ENCODE measurements at regions not wholly inside any gene's neighbourhood (a gene's known extent, or its start where the extent isn't known, plus 50 kb on each side); places are given as distances from the start of the nearest gene placed in this dataset.
"Not testable (repeated sequence)": the region's sequence is repeated elsewhere in the genome, so short reads cannot be mapped to it uniquely, and the experiment has no call there.

DNA sequence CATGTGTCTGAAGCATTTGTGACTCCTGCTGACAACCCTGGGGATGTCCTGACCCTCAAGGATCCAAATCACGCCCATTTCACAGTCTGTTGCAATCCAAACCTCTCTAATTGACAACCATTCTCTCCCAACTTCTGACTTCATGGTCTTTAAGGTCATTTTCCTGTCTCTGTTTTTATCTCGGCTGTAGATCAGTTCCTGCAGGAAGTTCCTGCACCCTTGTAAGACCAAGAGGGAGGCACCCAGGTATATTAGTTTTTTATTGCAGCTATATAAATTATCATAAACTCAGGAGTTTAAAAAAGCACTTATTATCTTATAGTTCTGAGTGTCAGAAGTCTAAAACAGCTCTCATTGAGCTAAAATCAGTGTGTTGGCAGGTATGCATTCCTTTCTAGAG is 166.8 kb downstream of the BTBD3 start:
- TF ChIP-seq EP300 (IDR thresholded peaks at IDR 0.05): no peak
- no peak for TF ChIP-seq POLR2A (IDR thresholded peaks at IDR 0.05; ENCODE audit: low read depth)
- no peak for TF ChIP-seq POLR2AphosphoS5 (IDR thresholded peaks at IDR 0.05)
- TF ChIP-seq, protein P1, sequence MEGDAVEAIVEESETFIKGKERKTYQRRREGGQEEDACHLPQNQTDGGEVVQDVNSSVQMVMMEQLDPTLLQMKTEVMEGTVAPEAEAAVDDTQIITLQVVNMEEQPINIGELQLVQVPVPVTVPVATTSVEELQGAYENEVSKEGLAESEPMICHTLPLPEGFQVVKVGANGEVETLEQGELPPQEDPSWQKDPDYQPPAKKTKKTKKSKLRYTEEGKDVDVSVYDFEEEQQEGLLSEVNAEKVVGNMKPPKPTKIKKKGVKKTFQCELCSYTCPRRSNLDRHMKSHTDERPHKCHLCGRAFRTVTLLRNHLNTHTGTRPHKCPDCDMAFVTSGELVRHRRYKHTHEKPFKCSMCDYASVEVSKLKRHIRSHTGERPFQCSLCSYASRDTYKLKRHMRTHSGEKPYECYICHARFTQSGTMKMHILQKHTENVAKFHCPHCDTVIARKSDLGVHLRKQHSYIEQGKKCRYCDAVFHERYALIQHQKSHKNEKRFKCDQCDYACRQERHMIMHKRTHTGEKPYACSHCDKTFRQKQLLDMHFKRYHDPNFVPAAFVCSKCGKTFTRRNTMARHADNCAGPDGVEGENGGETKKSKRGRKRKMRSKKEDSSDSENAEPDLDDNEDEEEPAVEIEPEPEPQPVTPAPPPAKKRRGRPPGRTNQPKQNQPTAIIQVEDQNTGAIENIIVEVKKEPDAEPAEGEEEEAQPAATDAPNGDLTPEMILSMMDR (IDR thresholded peaks at IDR 0.05): no peak
- no peaks in the 10 kb centered on the region for H3K36me3 ChIP-seq
- no peaks in the 10 kb centered on the region for H3K4me1 ChIP-seq
- H3K27me3 ChIP-seq: no peaks in the 10 kb centered on the region
- H3K27ac ChIP-seq (replicated peaks in 1 of 4): no peak overlapping the region
- no peak for DNase-seq (ENCODE audit: extremely low spot score)
- whole genome bisulfite sequencing: 88% methylated on average over 2 of the region's 2 CpGs
- H3K9me3 ChIP-seq: no peaks in the 10 kb centered on the region
- intact Hi-C loops (cut with DNase I): no loop called here
- no peak overlapping the region for H3K4me3 ChIP-seq

DNA sequence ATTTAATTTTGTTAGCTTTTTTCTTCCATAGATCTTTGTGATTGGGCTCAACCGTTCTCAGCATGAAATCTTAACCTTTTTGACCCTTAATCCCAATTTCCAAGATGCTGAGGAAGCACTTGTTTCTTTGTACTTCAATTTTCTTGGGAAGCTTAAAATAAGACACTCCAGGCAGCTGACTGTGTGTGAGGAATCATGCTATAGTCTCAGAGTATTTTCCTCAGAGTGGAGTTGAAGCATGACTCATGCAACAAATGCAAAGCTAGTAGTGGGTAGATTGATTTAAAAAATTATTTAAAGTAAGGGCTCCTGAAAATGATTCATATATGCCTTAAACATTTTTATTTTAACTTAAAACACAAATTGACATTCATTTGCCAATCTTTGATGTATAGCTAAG is 168.7 kb downstream of the BTBD3 start:
- WGBS: 52% methylated on average over 1 of the region's 1 CpG
- no peaks in the 10 kb centered on the region for H3K27me3 ChIP-seq
- DNase-seq (ENCODE audit: extremely low spot score): no peak
- H3K9me3 ChIP-seq: no peaks in the 10 kb centered on the region
- H3K4me1 ChIP-seq: no peaks in the 10 kb centered on the region
- TF ChIP-seq EP300 (IDR thresholded peaks at IDR 0.05): no peak
- no peak for TF ChIP-seq POLR2AphosphoS5 (IDR thresholded peaks at IDR 0.05)
- TF ChIP-seq, protein P1 (IDR thresholded peaks at IDR 0.05): no peak
- TF ChIP-seq POLR2A (IDR thresholded peaks at IDR 0.05; ENCODE audit: low read depth): no peak
- intact Hi-C loops (cut with DNase I): no loop called here
- no peak overlapping the region for H3K4me3 ChIP-seq
- H3K36me3 ChIP-seq: no peaks in the 10 kb centered on the region
- H3K27ac ChIP-seq (replicated peaks in 1 of 4): no peak overlapping the region

DNA sequence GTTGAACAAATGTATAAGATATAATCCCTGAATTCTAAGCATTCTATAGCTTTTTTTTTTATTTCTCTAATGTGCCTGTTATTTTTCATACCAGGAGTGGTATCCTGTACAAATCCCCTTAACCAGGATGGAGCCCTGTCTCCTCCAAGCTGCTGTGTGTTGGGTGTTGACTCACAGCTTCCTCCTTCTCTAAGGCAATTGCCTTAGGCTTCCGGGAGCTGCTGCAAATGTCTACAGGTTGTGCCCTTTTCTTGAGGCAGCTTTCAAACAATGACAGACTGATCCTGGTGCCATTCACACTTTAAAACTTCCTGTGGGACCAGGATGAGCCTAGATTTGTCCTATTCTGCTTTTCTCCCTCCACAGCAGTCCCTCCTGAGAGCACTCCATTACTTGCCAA is 173.2 kb downstream of the BTBD3 start:
- no peaks in the 10 kb centered on the region for H3K27me3 ChIP-seq
- TF ChIP-seq POLR2AphosphoS5 (IDR thresholded peaks at IDR 0.05) (no peak), POLR2A (IDR thresholded peaks at IDR 0.05; ENCODE audit: low read depth) (no peak), EP300 (IDR thresholded peaks at IDR 0.05) (no peak)
- TF ChIP-seq, protein P1 (IDR thresholded peaks at IDR 0.05): no peak
- H3K4me3 ChIP-seq: no peak overlapping the region
- no peaks in the 10 kb centered on the region for H3K36me3 ChIP-seq
- H3K27ac ChIP-seq (replicated peaks in 1 of 4): no peak overlapping the region
- no peak for DNase-seq (ENCODE audit: extremely low spot score)
- intact Hi-C loops (cut with DNase I): no loop called here
- H3K4me1 ChIP-seq: no peaks in the 10 kb centered on the region
- no peaks in the 10 kb centered on the region for H3K9me3 ChIP-seq
- 67% methylated on average over 1 of the region's 1 CpG for WGBS

DNA sequence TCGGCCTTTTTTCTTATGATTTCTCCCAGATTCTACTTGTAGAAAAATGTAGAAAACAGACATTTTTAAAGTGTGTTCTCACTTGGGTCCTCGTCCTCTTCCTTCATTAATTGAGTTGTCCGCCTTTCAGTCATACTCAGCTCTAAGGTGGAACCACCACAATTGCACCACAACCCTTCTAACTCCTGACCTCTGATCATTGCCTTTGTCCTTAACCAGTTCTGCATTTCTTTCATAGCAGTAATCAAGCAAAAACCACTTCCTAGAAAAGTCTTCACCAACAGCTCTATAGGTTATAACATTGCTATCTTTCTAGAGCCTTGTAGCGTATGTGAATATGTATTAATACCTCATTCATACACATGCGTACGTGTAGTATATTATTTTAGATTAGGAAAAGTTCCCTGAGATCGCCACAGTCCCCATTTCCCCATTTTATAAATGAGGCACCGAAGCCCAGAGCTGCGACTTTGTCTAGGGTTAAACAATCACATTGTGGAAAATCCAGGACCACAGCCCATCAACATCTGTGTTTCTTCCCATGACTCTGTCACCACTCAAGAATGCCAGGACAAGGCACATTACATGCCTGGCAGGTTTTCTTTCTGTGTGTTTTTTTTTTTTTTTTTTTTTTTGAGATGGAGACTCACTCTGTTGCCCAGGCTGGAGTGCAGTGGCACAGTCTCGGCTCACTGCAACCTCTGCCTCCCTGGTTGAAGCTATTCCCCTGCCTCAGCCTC is 175.5 kb downstream of the BTBD3 start:
- no peaks in the 10 kb centered on the region for H3K36me3 ChIP-seq
- no peaks in the 10 kb centered on the region for H3K4me1 ChIP-seq
- H3K27me3 ChIP-seq: no peaks in the 10 kb centered on the region
- H3K4me3 ChIP-seq: no peak overlapping the region
- no peak for DNase-seq (ENCODE audit: extremely low spot score)
- 88% methylated on average over 10 of the region's 10 CpGs for WGBS
- no peak overlapping the region for H3K27ac ChIP-seq (replicated peaks in 1 of 4)
- intact Hi-C loops (cut with DNase I): no loop called here
- H3K9me3 ChIP-seq: no peaks in the 10 kb centered on the region
- TF ChIP-seq EP300 (IDR thresholded peaks at IDR 0.05) (no peak), POLR2A (IDR thresholded peaks at IDR 0.05; ENCODE audit: low read depth) (no peak)
- TF ChIP-seq, protein P1 (IDR thresholded peaks at IDR 0.05): no peak

DNA sequence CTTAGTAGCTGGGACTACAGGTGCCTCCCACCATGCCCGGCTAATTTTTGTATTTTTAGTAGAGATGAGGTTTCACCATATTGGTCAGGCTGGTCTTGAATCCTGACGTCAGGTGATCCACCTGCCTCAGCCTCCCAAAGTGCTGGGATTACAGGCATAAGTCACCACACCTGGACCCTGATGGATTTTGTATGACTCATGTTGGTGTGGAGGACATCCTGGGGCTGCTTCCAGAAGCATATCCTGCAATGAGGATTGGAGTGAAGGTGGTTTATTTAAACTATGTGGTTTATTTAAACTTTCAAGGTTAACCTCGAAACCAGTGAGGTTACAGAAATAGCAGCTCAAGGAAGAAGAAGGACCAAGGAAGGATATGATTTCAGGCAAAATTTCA is 176.1 kb downstream of the BTBD3 start:
- H3K27ac ChIP-seq (replicated peaks in 1 of 4); DNase-seq (ENCODE audit: extremely low spot score); H3K27me3 ChIP-seq; H3K4me3 ChIP-seq; H3K36me3 ChIP-seq; H3K4me1 ChIP-seq; intact Hi-C loops (cut with DNase I); H3K9me3 ChIP-seq: not testable (repeated sequence)
- 67% methylated on average over 3 of the region's 3 CpGs for WGBS
